IPS DF 6.9 (cell line): ENCODE measurements at regions not wholly inside any gene's neighbourhood (a gene's known extent, or its start where the extent isn't known, plus 50 kb on each side); places are given as distances from the start of the nearest gene placed in this dataset.
"Not testable (repeated sequence)": the region's sequence is repeated elsewhere in the genome, so short reads cannot be mapped to it uniquely, and the experiment has no call there.

ENCODE experiments used
- DNase-seq: peaks from one replicate; pipeline ENCODE4 v3.0.0-alpha.2; 2013; ENCODE audit warnings: low read depth, low spot score
- H3K27ac ChIP-seq: one replicate; pipeline ENCODE4 v1.5.1; 2013; ENCODE audit warnings: low read length, control low read depth
- H3K27me3 ChIP-seq: 2 replicates; pipeline ENCODE4 v1.6.1; 2013; ENCODE audit warnings: mild to moderate bottlenecking, low read length; ENCODE audit not compliant: control insufficient read depth, insufficient read depth
- H3K36me3 ChIP-seq: 2 replicates; pipeline ENCODE4 v1.6.1; 2013; ENCODE audit warnings: low read length; ENCODE audit not compliant: control insufficient read depth, insufficient read depth
- H3K4me1 ChIP-seq: 2 replicates; pipeline ENCODE4 v1.6.1; 2013; ENCODE audit warnings: low read length; ENCODE audit not compliant: control insufficient read depth, insufficient read depth
- H3K4me3 ChIP-seq: 2 replicates; pipeline ENCODE4 v1.5.1; 2013; ENCODE audit warnings: mild to moderate bottlenecking, low read length
- H3K9me3 ChIP-seq: 2 replicates; pipeline ENCODE4 v1.6.1; 2013; ENCODE audit warnings: low read length, inconsistent platforms; ENCODE audit not compliant: control insufficient read depth, insufficient read depth
- WGBS: extraction: QIAGEN DNeasy Blood & Tissue Kit; methylation state at CpG from one replicate; pipeline ENCODE4 v1.1.7; 2013; ENCODE audit warnings: mixed read lengths, missing lambda C conversion rate; ENCODE audit not compliant: insufficient read length, insufficient coverage; 5-methylcytosine and 5-hydroxymethylcytosine counted together

- H3K27ac ChIP-seq, H3K9me3 ChIP-seq, H3K27me3 ChIP-seq, H3K36me3 ChIP-seq, H3K4me1 ChIP-seq, DNase-seq, H3K4me3 ChIP-seq: not testable (repeated sequence)
- WGBS: no CpG with 5 or more reads among the region's 11 CpGs
Observed at GRCh38 chr16:88274126-88274750, 108.5 kb upstream of the ZNF469 start.

GRCh38 chr16:88274847-88275246, 107.9 kb upstream of the ZNF469 start:
- no CpG with 5 or more reads among the region's 17 CpGs for WGBS
- Histone ChIP-seq H3K27me3 (no peaks in the 10 kb centered on the region), H3K27ac (no peak overlapping the region), H3K4me3 (no peak overlapping the region), H3K36me3 (no peaks in the 10 kb centered on the region), H3K9me3 (no peaks in the 10 kb centered on the region), H3K4me1 (no peaks in the 10 kb centered on the region)
- DNase-seq: no peak

GRCh38 chr16:88275336-88276122, 107.2 kb upstream of the ZNF469 start:
- not testable (repeated sequence) for H3K4me1 ChIP-seq, H3K36me3 ChIP-seq, DNase-seq, H3K4me3 ChIP-seq, H3K27ac ChIP-seq, H3K9me3 ChIP-seq, H3K27me3 ChIP-seq
- WGBS: no CpG with 5 or more reads among the region's 21 CpGs

- no CpG with 5 or more reads among the region's 13 CpGs for WGBS
- not testable (repeated sequence) for H3K27ac ChIP-seq, H3K9me3 ChIP-seq, H3K4me1 ChIP-seq, H3K4me3 ChIP-seq, H3K27me3 ChIP-seq, DNase-seq, H3K36me3 ChIP-seq
Observed at GRCh38 chr16:88276123-88276588, 106.6 kb upstream of the ZNF469 start.

GRCh38 chr16:88276591-88276990, 106.2 kb upstream of the ZNF469 start:
- H3K9me3 ChIP-seq: no peaks in the 10 kb centered on the region
- no peak for DNase-seq
- no peak overlapping the region for H3K27ac ChIP-seq
- H3K4me1 ChIP-seq: no peaks in the 10 kb centered on the region
- WGBS: no CpG with 5 or more reads among the region's 18 CpGs
- H3K4me3 ChIP-seq: no peak overlapping the region
- no peaks in the 10 kb centered on the region for H3K27me3 ChIP-seq
- H3K36me3 ChIP-seq: no peaks in the 10 kb centered on the region

GRCh38 chr16:88279998-88280397, 102.8 kb upstream of the ZNF469 start:
- Histone ChIP-seq H3K9me3 (no peaks in the 10 kb centered on the region), H3K4me3 (no peak overlapping the region), H3K36me3 (no peaks in the 10 kb centered on the region), H3K4me1 (no peaks in the 10 kb centered on the region), H3K27me3 (no peaks in the 10 kb centered on the region), H3K27ac (no peak overlapping the region)
- DNase-seq: no peak
- no CpG with 5 or more reads among the region's 18 CpGs for WGBS

GRCh38 chr16:88281858-88282563, 100.7 kb upstream of the ZNF469 start:
- no CpG with 5 or more reads among the region's 9 CpGs for WGBS
- peaks cover 4% of the 10 kb centered on the region; the same call in 1 of the 2 replicates for H3K9me3 ChIP-seq
- H3K4me1 ChIP-seq: no peaks in the 10 kb centered on the region
- no peaks in the 10 kb centered on the region; the same call in 1 of the 2 replicates for H3K36me3 ChIP-seq
- DNase-seq: no peak
- H3K27me3 ChIP-seq: no peaks in the 10 kb centered on the region
- H3K4me3 ChIP-seq: no peak overlapping the region
- no peak overlapping the region for H3K27ac ChIP-seq

- DNase-seq: no peak
- Histone ChIP-seq H3K27ac (no peak overlapping the region), H3K36me3 (no peaks in the 10 kb centered on the region; the same call in 1 of the 2 replicates), H3K4me3 (no peak overlapping the region), H3K4me1 (no peaks in the 10 kb centered on the region), H3K27me3 (no peaks in the 10 kb centered on the region), H3K9me3 (peaks cover 6% of the 10 kb centered on the region; the same call in 1 of the 2 replicates)
- no CpG with 5 or more reads among the region's 21 CpGs for WGBS
Observed at GRCh38 chr16:88282564-88283395, 100.0 kb upstream of the ZNF469 start.

GRCh38 chr16:88283596-88283995, 99.2 kb upstream of the ZNF469 start:
- no peak overlapping the region for H3K27ac ChIP-seq
- no peaks in the 10 kb centered on the region for H3K27me3 ChIP-seq
- H3K4me1 ChIP-seq: no peaks in the 10 kb centered on the region
- peaks cover 6% of the 10 kb centered on the region; the same call in 1 of the 2 replicates for H3K9me3 ChIP-seq
- WGBS: no CpG with 5 or more reads among the region's 13 CpGs
- no peaks in the 10 kb centered on the region; the same call in 1 of the 2 replicates for H3K36me3 ChIP-seq
- DNase-seq: no peak
- H3K4me3 ChIP-seq: no peak overlapping the region

- Histone ChIP-seq H3K4me1 (no peaks in the 10 kb centered on the region), H3K9me3 (peaks cover 6% of the 10 kb centered on the region; the same call in 1 of the 2 replicates), H3K4me3 (no peak overlapping the region), H3K36me3 (no peaks in the 10 kb centered on the region; the same call in 1 of the 2 replicates), H3K27me3 (no peaks in the 10 kb centered on the region), H3K27ac (no peak overlapping the region)
- no CpG with 5 or more reads among the region's 9 CpGs for WGBS
- no peak for DNase-seq
Observed at GRCh38 chr16:88284101-88284500, 98.7 kb upstream of the ZNF469 start.
